ENCODE measurements at regions not wholly inside any gene's neighbourhood (a gene's known extent, or its start where the extent isn't known, plus 50 kb on each side); places are given as distances from the start of the nearest gene placed in this dataset.
"Not testable (repeated sequence)": the region's sequence is repeated elsewhere in the genome, so short reads cannot be mapped to it uniquely, and the experiment has no call there.

- TF ChIP-seq CTCF (optimal IDR thresholded peaks at IDR 0.05 in 1 of 3, IDR thresholded peaks at IDR 0.05 in 1 of 3, conservative IDR thresholded peaks at IDR 0.05 in 1 of 3; ENCODE audit: extremely low read depth in 1 of 3, insufficient read depth in 2 of 3, low read length in 3 of 3); EZH2 (IDR thresholded peaks at IDR 0.05; ENCODE audit: low read length): not testable (repeated sequence)
These were observed 126.9 kb upstream of the SMURF2 start for GRCh38 chr17:64789061-64789445.

Measured in keratinocyte (primary cell).